ENCODE measurements at regions not wholly inside any gene's neighbourhood (a gene's known extent, or its start where the extent isn't known, plus 50 kb on each side); places are given as distances from the start of the nearest gene placed in this dataset.
A peak's percentile ranks its signal among the peaks of the same experiment; 100 is the strongest.

- Histone ChIP-seq H3K4me1 (ENCODE audit: insufficient read depth, poor library complexity, severe bottlenecking) (peaks cover 25% of the 10 kb centered on the region), H3K4me3 (ENCODE audit: severe bottlenecking) (no peak overlapping the region), H3K9me3 (ENCODE audit: severe bottlenecking) (no peaks in the 10 kb centered on the region), H3K36me3 (ENCODE audit: low read depth) (no peaks in the 10 kb centered on the region), H3K27me3 (ENCODE audit: insufficient read depth, poor library complexity, severe bottlenecking) (no peaks in the 10 kb centered on the region), H3K27ac (ENCODE audit: poor library complexity, severe bottlenecking) (no peak overlapping the region)
- no peak for DNase-seq (ENCODE audit: low spot score)
- ATAC-seq (ENCODE audit: low read depth), result no peak
- no peak for TF ChIP-seq CTCF (IDR thresholded peaks at IDR 0.05; ENCODE audit: poor library complexity, severe bottlenecking)
These were observed 71.4 kb upstream of the HIF1A start for GRCh38 chr14:61623927-61624326.

- no peaks in the 10 kb centered on the region for H3K36me3 ChIP-seq (ENCODE audit: low read depth)
- H3K27ac ChIP-seq (ENCODE audit: poor library complexity, severe bottlenecking), result no peak overlapping the region
- DNase-seq (ENCODE audit: low spot score) (no peak), ATAC-seq (ENCODE audit: low read depth) (peak; percentile 21; the same call in 1 of the 3 replicates)
- H3K27me3 ChIP-seq (ENCODE audit: insufficient read depth, poor library complexity, severe bottlenecking), result no peaks in the 10 kb centered on the region
- no peaks in the 10 kb centered on the region for H3K9me3 ChIP-seq (ENCODE audit: severe bottlenecking)
- H3K4me3 ChIP-seq (ENCODE audit: severe bottlenecking), result no peak overlapping the region
- peaks cover 21% of the 10 kb centered on the region for H3K4me1 ChIP-seq (ENCODE audit: insufficient read depth, poor library complexity, severe bottlenecking)
- no peak for TF ChIP-seq CTCF (IDR thresholded peaks at IDR 0.05; ENCODE audit: poor library complexity, severe bottlenecking)
These were observed 70.1 kb upstream of the HIF1A start for GRCh38 chr14:61625165-61625564.

GRCh38 chr14:61627612-61628011 lies 67.7 kb upstream of the HIF1A start:
- no peak overlapping the region for H3K4me3 ChIP-seq (ENCODE audit: severe bottlenecking)

GRCh38 chr14:61628016-61628725 lies 67.1 kb upstream of the HIF1A start:
- H3K27me3 ChIP-seq (ENCODE audit: insufficient read depth, poor library complexity, severe bottlenecking), result no peaks in the 10 kb centered on the region
- DNase-seq (ENCODE audit: low spot score), result no peak
- H3K4me3 ChIP-seq (ENCODE audit: severe bottlenecking), result no peak overlapping the region
- peaks cover 6% of the 10 kb centered on the region for H3K4me1 ChIP-seq (ENCODE audit: insufficient read depth, poor library complexity, severe bottlenecking)
- H3K9me3 ChIP-seq (ENCODE audit: severe bottlenecking), result no peaks in the 10 kb centered on the region
- no peak overlapping the region for H3K27ac ChIP-seq (ENCODE audit: poor library complexity, severe bottlenecking)
- no peak for ATAC-seq (ENCODE audit: low read depth)
- TF ChIP-seq CTCF (IDR thresholded peaks at IDR 0.05; ENCODE audit: poor library complexity, severe bottlenecking), result no peak
- no peaks in the 10 kb centered on the region for H3K36me3 ChIP-seq (ENCODE audit: low read depth)

More at GRCh38 chr14:61627612-61628011, 67.7 kb upstream of the HIF1A start:
- DNase-seq (ENCODE audit: low spot score) (no peak), ATAC-seq (ENCODE audit: low read depth) (no peak)
- Histone ChIP-seq H3K27ac (ENCODE audit: poor library complexity, severe bottlenecking) (no peak overlapping the region), H3K4me1 (ENCODE audit: insufficient read depth, poor library complexity, severe bottlenecking) (peaks cover 6% of the 10 kb centered on the region), H3K9me3 (ENCODE audit: severe bottlenecking) (no peaks in the 10 kb centered on the region), H3K27me3 (ENCODE audit: insufficient read depth, poor library complexity, severe bottlenecking) (no peaks in the 10 kb centered on the region), H3K36me3 (ENCODE audit: low read depth) (no peaks in the 10 kb centered on the region)
- TF ChIP-seq CTCF (IDR thresholded peaks at IDR 0.05; ENCODE audit: poor library complexity, severe bottlenecking), result no peak

GRCh38 chr14:61630399-61631044 lies 64.8 kb upstream of the HIF1A start:
- Histone ChIP-seq H3K4me3 (ENCODE audit: severe bottlenecking) (no peak overlapping the region), H3K4me1 (ENCODE audit: insufficient read depth, poor library complexity, severe bottlenecking) (no peaks in the 10 kb centered on the region), H3K27ac (ENCODE audit: poor library complexity, severe bottlenecking) (no peak overlapping the region), H3K36me3 (ENCODE audit: low read depth) (no peaks in the 10 kb centered on the region), H3K9me3 (ENCODE audit: severe bottlenecking) (no peaks in the 10 kb centered on the region), H3K27me3 (ENCODE audit: insufficient read depth, poor library complexity, severe bottlenecking) (no peaks in the 10 kb centered on the region)
- no peak for TF ChIP-seq CTCF (IDR thresholded peaks at IDR 0.05; ENCODE audit: poor library complexity, severe bottlenecking)
- ATAC-seq (ENCODE audit: low read depth), result no peak
- no peak for DNase-seq (ENCODE audit: low spot score)

All from RWPE2 (cell line).